Liver (tissue), 7 donors: ENCODE measurements at regions not wholly inside any gene's neighbourhood (a gene's known extent, or its start where the extent isn't known, plus 50 kb on each side); places are given as distances from the start of the nearest gene placed in this dataset.

Experiments
- DNase-seq: peaks from one replicate; pipeline ENCODE4 v3.0.0-alpha.2; 2017; ENCODE audit warnings: low spot score
- H3K27ac ChIP-seq, 2 donors: one replicate each; pipeline ENCODE4 v1.7.0; 2013; ENCODE audit warnings: inconsistent platforms in 2 of 2, low read length in 2 of 2, control low read depth in 1 of 2, low read depth in 1 of 2, mild to moderate bottlenecking in 1 of 2
- H3K27me3 ChIP-seq, 4 donors: one replicate each; pipeline versions ENCODE4 v1.6.1 to v1.7.0; 2013; ENCODE audit warnings: low read length in 3 of 4, inconsistent platforms in 1 of 4, mild to moderate bottlenecking in 1 of 4, moderate library complexity in 1 of 4; ENCODE audit not compliant: control insufficient read depth in 4 of 4, insufficient read depth in 4 of 4
- H3K36me3 ChIP-seq, 4 donors: one replicate each; pipeline versions ENCODE4 v1.6.1 to v1.7.0; 2013; ENCODE audit warnings: low read length in 3 of 4, mild to moderate bottlenecking in 3 of 4, low read depth in 1 of 4, moderate library complexity in 1 of 4; ENCODE audit not compliant: control insufficient read depth in 4 of 4, insufficient read depth in 3 of 4
- H3K4me1 ChIP-seq, 4 donors: one replicate each; pipeline versions ENCODE4 v1.6.1 to v1.7.0; 2013; ENCODE audit warnings: low read length in 3 of 4, mild to moderate bottlenecking in 3 of 4, moderate library complexity in 1 of 4; ENCODE audit not compliant: control insufficient read depth in 4 of 4, insufficient read depth in 4 of 4
- H3K4me3 ChIP-seq, 3 donors: one replicate each; pipeline versions ENCODE4 v1.6.1 to v1.7.0; 2013; ENCODE audit warnings: low read length in 3 of 3, control low read depth in 1 of 3, low read depth in 1 of 3, mild to moderate bottlenecking in 1 of 3
- H3K9ac ChIP-seq, 2 donors: one replicate each; pipeline ENCODE4 v1.7.0; 2013; ENCODE audit warnings: low read length in 2 of 2, mild to moderate bottlenecking in 2 of 2, moderate library complexity in 2 of 2, control low read depth in 1 of 2, low read depth in 1 of 2
- H3K9me3 ChIP-seq, 4 donors: one replicate each; pipeline versions ENCODE4 v1.6.1 to v1.7.0; 2013; ENCODE audit warnings: low read length in 3 of 4; ENCODE audit not compliant: control insufficient read depth in 4 of 4
- ATF3 ChIP-seq: IDR thresholded peaks from 2 replicates; pipeline ENCODE4 v1.6.1; 2016; ENCODE audit warnings: antibody characterized with exemption
- EGR1 ChIP-seq, 2 donors: IDR thresholded peaks; 2 replicates each; pipeline ENCODE4 v1.6.1; 2016 to 2018; ENCODE audit warnings: antibody characterized with exemption in 2 of 2, low read depth in 2 of 2
- FOXA1 ChIP-seq: IDR thresholded peaks from 2 replicates; pipeline ENCODE4 v1.6.1; 2016; ENCODE audit warnings: antibody characterized with exemption
- FOXA2 ChIP-seq: IDR thresholded peaks from 2 replicates; pipeline ENCODE4 v1.6.1; 2016; ENCODE audit warnings: antibody characterized with exemption
- GABPA ChIP-seq, 2 donors: IDR thresholded peaks in 1 of 2; conservative IDR thresholded peaks in 1 of 2; 2 replicates each; pipeline ENCODE4 v1.6.1; 2016; ENCODE audit warnings: antibody characterized with exemption in 2 of 2, mild to moderate bottlenecking in 1 of 2, moderate library complexity in 1 of 2
- HNF4G ChIP-seq: IDR thresholded peaks from 2 replicates; pipeline ENCODE4 v1.6.1; 2016; ENCODE audit warnings: antibody characterized with exemption
- JUND ChIP-seq, 2 donors: IDR thresholded peaks; 2 replicates each; pipeline ENCODE4 v1.6.1; 2016; ENCODE audit warnings: antibody characterized with exemption in 2 of 2
- MAX ChIP-seq: IDR thresholded peaks from 2 replicates; pipeline ENCODE4 v1.6.1; 2016; ENCODE audit warnings: antibody characterized with exemption
- NR2F2 ChIP-seq: IDR thresholded peaks from 2 replicates; pipeline ENCODE4 v1.6.1; 2016; ENCODE audit warnings: antibody characterized with exemption
- RAD21 ChIP-seq, 2 donors: IDR thresholded peaks; 2 replicates each; pipeline ENCODE4 v1.6.1; 2016; ENCODE audit warnings: antibody characterized with exemption in 2 of 2, mild to moderate bottlenecking in 2 of 2
- REST ChIP-seq: IDR thresholded peaks from 2 replicates; pipeline ENCODE4 v1.6.1; 2016; ENCODE audit warnings: antibody characterized with exemption, mild to moderate bottlenecking
- RXRA ChIP-seq, 2 donors: IDR thresholded peaks; 2 replicates each; pipeline ENCODE4 v1.6.1; 2017 to 2018; ENCODE audit warnings: antibody characterized with exemption in 2 of 2, mild to moderate bottlenecking in 1 of 2
- SP1 ChIP-seq: IDR thresholded peaks from 2 replicates; pipeline ENCODE4 v1.6.1; 2018; ENCODE audit warnings: antibody characterized with exemption, mild to moderate bottlenecking
- TAF1 ChIP-seq: conservative IDR thresholded peaks from 2 replicates; pipeline ENCODE4 v1.6.1; 2016; ENCODE audit warnings: antibody characterized with exemption, mild to moderate bottlenecking
- YY1 ChIP-seq: IDR thresholded peaks from 2 replicates; pipeline ENCODE4 v1.6.1; 2016; ENCODE audit warnings: antibody characterized with exemption, mild to moderate bottlenecking
- ZBTB33 ChIP-seq: IDR thresholded peaks from 2 replicates; pipeline ENCODE4 v1.6.1; 2016; ENCODE audit warnings: antibody characterized with exemption
- WGBS: extraction: QIAGEN DNeasy Blood & Tissue Kit; methylation state at CpG from one replicate; pipeline ENCODE4 v1.1.7; 2013; 5-methylcytosine and 5-hydroxymethylcytosine counted together
- donor health status: healthy.
- donor health status: healthy.
- donor health status: healthy.
- donor health status: healthy.

GRCh38 chr9:113756476-113757192, 119.5 kb upstream of the ZNF618 start:
- 98% methylated on average over 3 of the region's 3 CpGs for WGBS
- Histone ChIP-seq H3K9ac (no peak overlapping the region), H3K27ac (no peak overlapping the region), H3K36me3 (no peaks in the 10 kb centered on the region), H3K9me3 (no peaks in the 10 kb centered on the region), H3K4me1 (peaks cover 0 to 12% (median 4%) of the 10 kb centered on the region in 4 donors), H3K27me3 (no peaks in the 10 kb centered on the region), H3K4me3 (no peak overlapping the region)
- TF ChIP-seq RXRA (IDR thresholded peaks at IDR 0.05) = no peak
- TF ChIP-seq REST = no peak
- TF ChIP-seq FOXA1 = no peak
- no peak for TF ChIP-seq YY1
- no peak for TF ChIP-seq HNF4G
- no peak for TF ChIP-seq ZBTB33
- TF ChIP-seq EGR1 (IDR thresholded peaks at IDR 0.05; ENCODE audit: low read depth in 2 of 2) = no peak
- TF ChIP-seq TAF1 = no peak
- TF ChIP-seq SP1 = no peak
- TF ChIP-seq RAD21 (IDR thresholded peaks at IDR 0.05) = no peak
- no peak for TF ChIP-seq ATF3
- no peak for TF ChIP-seq GABPA (IDR thresholded peaks at IDR 0.05 in 1 of 2, conservative IDR thresholded peaks at IDR 0.05 in 1 of 2)
- no peak for DNase-seq

GRCh38 chr9:113763429-113763828, 112.7 kb upstream of the ZNF618 start:
- Histone ChIP-seq H3K9ac (no peak overlapping the region), H3K36me3 (no peaks in the 10 kb centered on the region), H3K27ac (no peak overlapping the region), H3K9me3 (no peaks in the 10 kb centered on the region), H3K27me3 (no peaks in the 10 kb centered on the region), H3K4me3 (no peak overlapping the region), H3K4me1 (no peaks in the 10 kb centered on the region)
- TF ChIP-seq FOXA2 (no peak), REST (no peak), GABPA (IDR thresholded peaks at IDR 0.05 in 1 of 2, conservative IDR thresholded peaks at IDR 0.05 in 1 of 2) (no peak), HNF4G (no peak), JUND (IDR thresholded peaks at IDR 0.05) (no peak), MAX (no peak), RXRA (IDR thresholded peaks at IDR 0.05) (no peak), YY1 (no peak), NR2F2 (no peak), ATF3 (no peak), TAF1 (no peak), FOXA1 (no peak)
- no peak for DNase-seq
